Activated CD4-positive, CD25-positive, alpha-beta regulatory T cell treated with anti-CD3 and anti-CD28 coated beads, Interleukin-2, amount 50 U/mL, for 24 hours (primary cell): ENCODE measurements at regions not wholly inside any gene's neighbourhood (a gene's known extent, or its start where the extent isn't known, plus 50 kb on each side); places are given as distances from the start of the nearest gene placed in this dataset.
"Not testable (repeated sequence)": the region's sequence is repeated elsewhere in the genome, so short reads cannot be mapped to it uniquely, and the experiment has no call there.

ENCODE experiments used
- ATAC-seq, 2 donors: fragments of 150-1000 bp; cut with Tn5 transposase; one replicate each; pipeline ENCODE4 v1.10.0; 2021; ENCODE audit warnings: mild to moderate bottlenecking in 1 of 2, moderate library complexity in 1 of 2

- ATAC-seq, result no peak
These were observed 156.9 kb downstream of the LAT start for GRCh38 chr16:29141586-29142324.

GRCh38 chr16:29141121-29141520 lies 156.3 kb downstream of the LAT start:
- not testable (repeated sequence) for ATAC-seq

- not testable (repeated sequence) for ATAC-seq
These were observed 155.3 kb downstream of the LAT start for GRCh38 chr16:29139901-29140855.

GRCh38 chr16:29139261-29139802 lies 154.5 kb downstream of the LAT start:
- no peak for ATAC-seq

GRCh38 chr16:29138698-29139097 lies 153.8 kb downstream of the LAT start:
- ATAC-seq, result not testable (repeated sequence)

- not testable (repeated sequence) for ATAC-seq
These were observed 153.2 kb downstream of the LAT start for GRCh38 chr16:29137894-29138662.

GRCh38 chr16:29137461-29137860 lies 152.6 kb downstream of the LAT start:
- ATAC-seq, result not testable (repeated sequence)

GRCh38 chr16:29136916-29137315 lies 152.1 kb downstream of the LAT start:
- not testable (repeated sequence) for ATAC-seq

GRCh38 chr16:29136046-29136696 lies 151.3 kb downstream of the LAT start:
- ATAC-seq, result not testable (repeated sequence)

- not testable (repeated sequence) for ATAC-seq
These were observed 150.2 kb downstream of the LAT start for GRCh38 chr16:29135098-29135497.

GRCh38 chr16:29133681-29134430 lies 149.0 kb downstream of the LAT start:
- not testable (repeated sequence) for ATAC-seq

GRCh38 chr16:29132869-29133268 lies 148.0 kb downstream of the LAT start:
- ATAC-seq, result not testable (repeated sequence)

GRCh38 chr16:29132444-29132843 lies 147.6 kb downstream of the LAT start:
- ATAC-seq, result not testable (repeated sequence)

- ATAC-seq, result not testable (repeated sequence)
These were observed 146.3 kb downstream of the LAT start for GRCh38 chr16:29130901-29131851.

GRCh38 chr16:29130131-29130711 lies 145.4 kb downstream of the LAT start:
- ATAC-seq, result not testable (repeated sequence)

GRCh38 chr16:29129458-29130038 lies 144.7 kb downstream of the LAT start:
- not testable (repeated sequence) for ATAC-seq

GRCh38 chr16:29128732-29129457 lies 144.0 kb downstream of the LAT start:
- not testable (repeated sequence) for ATAC-seq

- not testable (repeated sequence) for ATAC-seq
These were observed 143.1 kb downstream of the LAT start for GRCh38 chr16:29127806-29128420.
